ENCODE measurements at regions not wholly inside any gene's neighbourhood (a gene's known extent, or its start where the extent isn't known, plus 50 kb on each side); places are given as distances from the start of the nearest gene placed in this dataset.

DNA sequence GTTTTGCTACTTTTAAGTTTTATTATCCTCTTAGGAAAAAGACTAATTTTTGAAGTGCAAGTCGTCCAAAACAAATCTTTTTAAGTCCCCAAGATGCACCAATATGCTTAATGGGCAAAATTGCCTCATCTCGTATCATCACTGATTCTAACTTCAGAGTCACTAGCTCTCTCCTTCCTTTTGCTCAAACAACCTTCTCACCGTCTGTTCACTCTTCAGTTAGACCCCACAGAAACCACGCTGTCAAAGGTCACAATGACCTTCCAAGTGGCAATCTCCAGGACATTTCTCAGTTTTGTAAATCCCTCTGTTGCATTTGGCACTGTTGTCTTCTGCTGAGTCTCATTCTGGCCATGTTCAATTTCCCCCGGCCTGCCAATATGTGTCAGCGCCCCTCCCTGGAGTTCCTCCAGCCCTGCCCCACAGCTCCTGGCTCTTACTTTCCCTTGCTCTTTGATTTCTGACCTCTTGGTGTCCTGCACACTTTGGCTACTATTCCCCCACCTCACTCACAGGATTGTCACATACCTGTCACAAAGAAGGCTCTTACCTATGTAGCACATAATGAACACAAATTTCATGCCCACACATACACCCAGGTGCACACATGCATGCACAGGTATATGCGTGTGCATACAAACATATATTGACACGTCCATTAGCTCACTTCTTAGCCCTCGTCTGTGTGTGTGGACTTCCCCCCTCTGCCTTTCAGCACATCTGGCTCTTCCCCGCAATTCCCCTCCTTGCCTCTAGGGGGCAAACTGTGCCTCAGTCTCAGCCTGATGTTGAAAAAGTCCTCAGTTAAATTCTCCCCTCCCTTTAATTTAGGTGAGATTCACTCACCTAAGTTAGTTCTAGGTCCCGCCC is 354.0 kb upstream of the DUSP10 start:
- peak; percentile 70 for ATAC-seq
- intact Hi-C loops (cut with DNase I, micrococcal nuclease), result loop anchor here in 1 of 2 donors (10.0 kb wide), 1 partner anchor 359 kb away; no protein-coding TSS in a partner anchor
- TF ChIP-seq, protein P1, sequence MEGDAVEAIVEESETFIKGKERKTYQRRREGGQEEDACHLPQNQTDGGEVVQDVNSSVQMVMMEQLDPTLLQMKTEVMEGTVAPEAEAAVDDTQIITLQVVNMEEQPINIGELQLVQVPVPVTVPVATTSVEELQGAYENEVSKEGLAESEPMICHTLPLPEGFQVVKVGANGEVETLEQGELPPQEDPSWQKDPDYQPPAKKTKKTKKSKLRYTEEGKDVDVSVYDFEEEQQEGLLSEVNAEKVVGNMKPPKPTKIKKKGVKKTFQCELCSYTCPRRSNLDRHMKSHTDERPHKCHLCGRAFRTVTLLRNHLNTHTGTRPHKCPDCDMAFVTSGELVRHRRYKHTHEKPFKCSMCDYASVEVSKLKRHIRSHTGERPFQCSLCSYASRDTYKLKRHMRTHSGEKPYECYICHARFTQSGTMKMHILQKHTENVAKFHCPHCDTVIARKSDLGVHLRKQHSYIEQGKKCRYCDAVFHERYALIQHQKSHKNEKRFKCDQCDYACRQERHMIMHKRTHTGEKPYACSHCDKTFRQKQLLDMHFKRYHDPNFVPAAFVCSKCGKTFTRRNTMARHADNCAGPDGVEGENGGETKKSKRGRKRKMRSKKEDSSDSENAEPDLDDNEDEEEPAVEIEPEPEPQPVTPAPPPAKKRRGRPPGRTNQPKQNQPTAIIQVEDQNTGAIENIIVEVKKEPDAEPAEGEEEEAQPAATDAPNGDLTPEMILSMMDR (IDR thresholded peaks at IDR 0.05), result peak; percentile 65
- Histone ChIP-seq H3K9me3 (no peaks in the 10 kb centered on the region), H3K36me3 (ENCODE audit: low read depth) (no peaks in the 10 kb centered on the region), H3K4me1 (ENCODE audit: low read depth) (no peaks in the 10 kb centered on the region), H3K4me3 (no peak overlapping the region)
- peak in 2 of 3 donors; percentile 49 to 65 for DNase-seq

DNA sequence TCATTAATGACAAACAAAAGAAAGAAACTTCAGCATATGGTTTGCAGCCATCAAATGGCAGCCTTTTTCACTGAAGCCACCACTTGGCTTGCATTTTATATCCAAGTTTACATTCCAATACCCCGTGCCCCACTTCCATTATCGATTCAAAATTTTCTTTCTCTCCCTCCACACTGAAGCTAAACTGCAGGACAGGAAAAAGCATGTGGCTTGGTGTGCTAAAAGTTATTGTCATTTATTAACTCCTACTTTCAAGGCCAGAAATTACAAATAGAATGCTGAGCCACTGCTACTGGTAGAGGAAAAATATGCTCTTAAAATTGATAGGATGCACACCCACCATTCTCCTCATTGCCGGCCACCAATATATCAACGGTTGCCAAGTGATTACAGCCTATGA is 351.6 kb upstream of the DUSP10 start:
- ATAC-seq (no peak), DNase-seq (no peak)
- Histone ChIP-seq H3K36me3 (ENCODE audit: low read depth) (no peaks in the 10 kb centered on the region), H3K9me3 (no peaks in the 10 kb centered on the region), H3K4me1 (ENCODE audit: low read depth) (no peaks in the 10 kb centered on the region), H3K4me3 (no peak overlapping the region)
- TF ChIP-seq, protein P1 (IDR thresholded peaks at IDR 0.05), result no peak
- intact Hi-C loops (cut with DNase I, micrococcal nuclease), result loop anchor here in 1 of 2 donors (10.0 kb wide), 1 partner anchor 361 kb away; no protein-coding TSS in a partner anchor

DNA sequence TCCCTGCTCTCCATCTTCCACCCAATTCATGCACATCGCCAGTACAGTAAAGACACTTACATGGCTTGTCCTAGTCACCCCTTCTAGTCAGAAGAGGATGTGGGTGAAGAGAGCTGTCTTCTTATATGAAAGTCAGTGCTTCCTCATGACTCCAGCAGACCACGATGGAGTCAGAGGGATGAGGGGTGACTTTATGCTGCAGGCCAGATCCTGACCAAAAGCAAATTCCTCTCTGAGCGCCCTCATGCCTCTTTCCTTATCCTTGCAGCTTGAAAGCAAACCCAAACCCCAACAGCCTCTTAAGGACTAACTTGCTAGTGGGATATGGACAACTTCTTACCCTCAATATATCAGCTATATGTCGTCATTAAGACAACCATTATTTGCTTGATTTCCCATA is 348.2 kb upstream of the DUSP10 start:
- intact Hi-C loops (cut with DNase I, micrococcal nuclease), result loop anchor here in 1 of 2 donors (10.0 kb wide), 1 partner anchor 365 kb away; no protein-coding TSS in a partner anchor
- no peaks in the 10 kb centered on the region for H3K36me3 ChIP-seq (ENCODE audit: low read depth)
- no peaks in the 10 kb centered on the region for H3K9me3 ChIP-seq
- TF ChIP-seq, protein P1 (IDR thresholded peaks at IDR 0.05), result no peak
- H3K4me3 ChIP-seq, result no peak overlapping the region
- ATAC-seq, result no peak
- DNase-seq, result no peak
- no peaks in the 10 kb centered on the region for H3K4me1 ChIP-seq (ENCODE audit: low read depth)

DNA sequence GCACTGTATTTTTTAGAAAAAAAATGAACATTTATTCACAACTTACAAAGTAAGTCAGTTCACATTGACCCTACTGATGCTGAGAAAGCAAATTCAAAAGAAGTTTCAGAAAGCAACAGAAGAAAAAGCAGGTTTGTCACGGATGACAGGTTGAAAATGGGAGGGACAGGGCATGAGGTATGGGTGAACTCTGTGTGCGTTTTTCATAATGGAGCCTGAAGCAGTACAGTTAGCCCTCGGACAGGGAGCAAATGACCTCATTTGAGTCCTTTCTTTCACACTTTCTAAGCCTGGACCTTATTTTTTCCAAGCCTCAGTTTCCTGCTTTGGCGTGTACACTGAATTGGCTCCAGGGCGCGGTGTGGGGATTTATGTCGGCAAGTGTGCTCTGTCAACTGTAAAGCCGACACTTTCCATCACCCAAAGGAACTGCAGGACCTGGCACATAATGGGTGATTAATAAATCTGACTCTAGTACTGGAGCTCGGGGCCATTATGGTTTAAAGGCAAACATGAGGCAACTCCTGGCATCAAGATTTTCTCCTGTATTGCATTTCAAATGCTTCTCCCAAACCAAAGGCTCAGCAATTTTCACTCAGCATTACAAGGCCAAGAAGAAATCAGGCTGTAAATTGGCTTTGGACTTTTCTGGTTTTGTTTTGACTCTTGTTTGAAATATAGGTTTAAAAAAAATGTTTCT is 345.5 kb upstream of the DUSP10 start:
- no peaks in the 10 kb centered on the region for H3K4me1 ChIP-seq (ENCODE audit: low read depth)
- H3K4me3 ChIP-seq, result no peak overlapping the region
- H3K36me3 ChIP-seq (ENCODE audit: low read depth), result no peaks in the 10 kb centered on the region
- ATAC-seq, result no peak
- DNase-seq, result no peak
- intact Hi-C loops (cut with DNase I, micrococcal nuclease), result no loop called here
- TF ChIP-seq, protein P1 (IDR thresholded peaks at IDR 0.05), result no peak
- H3K9me3 ChIP-seq, result no peaks in the 10 kb centered on the region

DNA sequence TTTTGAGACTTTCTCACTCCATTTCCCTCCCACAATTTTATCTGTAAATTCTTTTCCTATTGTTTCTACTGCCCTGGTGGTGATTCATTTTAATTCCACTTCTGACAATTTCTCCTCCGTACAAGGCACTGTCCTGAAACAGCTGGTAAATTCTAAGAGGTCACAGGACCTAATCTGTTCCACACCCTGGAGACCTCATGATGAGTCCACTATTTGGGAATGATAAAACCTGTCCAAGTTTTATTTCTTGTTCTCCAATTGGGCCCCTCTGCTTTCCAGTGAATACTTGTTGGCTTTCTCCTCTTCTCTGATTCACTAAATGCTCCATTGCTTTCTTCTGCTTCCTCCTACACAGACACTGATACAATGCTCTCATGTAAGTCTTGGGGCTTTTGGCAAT is 343.1 kb upstream of the DUSP10 start:
- TF ChIP-seq, protein P1 (IDR thresholded peaks at IDR 0.05), result no peak
- intact Hi-C loops (cut with DNase I, micrococcal nuclease), result no loop called here
- Histone ChIP-seq H3K9me3 (no peaks in the 10 kb centered on the region), H3K36me3 (ENCODE audit: low read depth) (no peaks in the 10 kb centered on the region), H3K4me1 (ENCODE audit: low read depth) (no peaks in the 10 kb centered on the region), H3K4me3 (no peak overlapping the region)
- no peak for ATAC-seq
- no peak for DNase-seq

Data from mucosa of descending colon (tissue), 3 donors.